Heart left ventricle (tissue), 13 donors: ENCODE measurements at regions not wholly inside any gene's neighbourhood (a gene's known extent, or its start where the extent isn't known, plus 50 kb on each side); places are given as distances from the start of the nearest gene placed in this dataset.

Source experiments
- CTCF ChIP-seq, 12 donors: fragments of 200-600 bp; sonication (generic) in 4 of 12; IDR thresholded peaks; one replicate each; pipeline versions ENCODE4 v1.5.0 to v1.8.0; 2018 to 2022; ENCODE audit warnings: antibody characterized with exemption in 12 of 12, mild to moderate bottlenecking in 5 of 12
- POLR2A ChIP-seq, 2 donors: fragments of 450-650 bp; IDR thresholded peaks; one replicate each; pipeline ENCODE4 v1.6.1; 2017; ENCODE audit warnings: antibody characterized with exemption in 2 of 2, mild to moderate bottlenecking in 2 of 2, moderate library complexity in 2 of 2
- donor health status: ischemic (EF 13 %, LVEDD 7.1; RV severe dilation, severe dysfunction).
- donor health status: DM: no; HTN: yes; CAD: no.
- donor health status: DM: no; HTN: no; CAD: no.
- donor health status: ischemic (EF 25% LVEDD 6.9; RV normal size, moderate dysfunction).
- donor health status: ischemic (EF 25% LVEDD 5.7; RV mildly dilated, moderate dysfunction).
- donor health status: ischemic (EF 35%, LVEDD 5.7; RV mildly dilated, moderate dysfunction).
- donor health status: nonischemic (EF 11% LVEDD 7.7; RV severe dilation, severe dysfunction).
- donor health status: DM: yes; HTN: yes; CAD: no.
- donor health status: PGD.
- donor health status: ischemic (EF 29% LVEDD 5.4; RV normal size, mild dysfunction).
- donor health status: nonischemic (EF 23%, LVEDD 6.1; RV moderate dilation, normal function).

GRCh38 chr4:120472447-120473131 is 405.9 kb upstream of the MAD2L1 start:
- no peak for TF ChIP-seq POLR2A (IDR thresholded peaks at IDR 0.05)
- no peak for TF ChIP-seq CTCF (IDR thresholded peaks at IDR 0.05)
